MG63 (cell line): ENCODE measurements at regions not wholly inside any gene's neighbourhood (a gene's known extent, or its start where the extent isn't known, plus 50 kb on each side); places are given as distances from the start of the nearest gene placed in this dataset.
"Not testable (repeated sequence)": the region's sequence is repeated elsewhere in the genome, so short reads cannot be mapped to it uniquely, and the experiment has no call there.

Experiments
- DNase-seq: peaks from one replicate; pipeline ENCODE4 v3.0.0-alpha.2; 2020
- H3K27me3 ChIP-seq: fragments of 250-450 bp; sonication (Bioruptor Pico); 2 replicates; pipeline ENCODE4 v1.5.1; 2020; ENCODE audit warnings: mild to moderate bottlenecking, moderate library complexity
- H3K36me3 ChIP-seq: fragments of 250-450 bp; sonication (Bioruptor Pico); 2 replicates; pipeline ENCODE4 v1.5.1; 2020; ENCODE audit warnings: mild to moderate bottlenecking, moderate library complexity
- H3K4me3 ChIP-seq: fragments of 250-450 bp; sonication (Bioruptor Pico); 2 replicates; pipeline ENCODE4 v1.5.1; 2020; ENCODE audit warnings: mild to moderate bottlenecking, moderate library complexity
- H3K9me3 ChIP-seq: fragments of 250-450 bp; sonication (Bioruptor Pico); 2 replicates; pipeline ENCODE4 v1.5.1; 2020; ENCODE audit warnings: mild to moderate bottlenecking, moderate library complexity

GRCh38 chr21:35525443-35525842 lies 476.3 kb upstream of the RUNX1 start:
- H3K27me3 ChIP-seq, result no peaks in the 10 kb centered on the region
- H3K4me3 ChIP-seq, result no peak overlapping the region
- H3K36me3 ChIP-seq, result no peaks in the 10 kb centered on the region
- H3K9me3 ChIP-seq, result no peaks in the 10 kb centered on the region
- no peak for DNase-seq

DNA sequence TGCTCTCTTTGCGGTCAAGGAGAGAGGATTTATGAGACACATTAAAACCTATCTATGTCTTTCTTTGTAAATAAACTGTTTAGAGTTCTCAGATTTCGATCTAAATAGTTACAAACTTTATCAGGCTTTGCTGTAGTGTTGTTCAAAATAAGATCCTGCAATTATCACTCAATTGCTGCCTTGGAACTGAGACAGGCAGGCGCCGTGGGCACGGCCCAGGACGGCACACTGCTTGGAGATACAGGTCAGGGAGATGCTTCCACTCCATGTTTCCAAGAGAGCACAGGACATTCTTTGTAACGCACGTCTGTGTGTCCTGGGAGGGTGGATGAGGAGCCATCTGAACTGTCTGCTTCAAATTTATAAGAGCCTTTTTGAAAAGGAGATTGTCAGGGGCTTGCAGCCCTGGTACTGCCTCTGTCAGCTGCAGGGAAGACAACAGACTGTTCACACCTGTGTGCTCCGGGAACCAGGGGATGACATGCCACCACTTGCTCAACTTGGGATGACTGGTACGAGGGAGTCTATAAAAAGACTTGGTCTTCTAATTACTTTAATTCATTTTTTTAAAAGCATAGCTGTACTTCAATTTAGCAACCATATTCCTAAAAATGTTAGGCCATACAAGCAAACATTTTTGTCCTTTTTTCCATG lies 472.9 kb upstream of the RUNX1 start:
- Histone ChIP-seq H3K4me3 (no peak overlapping the region), H3K36me3 (no peaks in the 10 kb centered on the region), H3K9me3 (no peaks in the 10 kb centered on the region), H3K27me3 (no peaks in the 10 kb centered on the region)
- no peak for DNase-seq

DNA sequence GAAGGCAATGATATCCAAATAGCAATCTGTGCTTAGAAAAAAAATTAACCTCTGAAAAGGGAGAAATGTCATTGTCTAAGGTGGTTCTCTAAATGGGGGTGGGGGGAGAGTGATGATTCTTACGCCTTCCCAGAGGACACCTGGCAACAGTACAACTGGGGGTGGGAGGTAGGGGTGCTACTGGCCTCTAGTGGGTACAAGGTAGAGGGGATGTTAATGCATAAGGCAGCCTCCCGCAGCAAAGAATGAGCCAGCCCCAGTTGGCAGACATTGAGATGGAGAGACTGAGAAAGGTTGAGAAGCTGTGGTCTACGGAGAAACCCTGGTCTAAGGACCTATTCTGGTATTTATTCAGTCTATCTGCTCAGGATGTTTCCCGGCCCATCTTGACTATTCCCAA lies 472.2 kb upstream of the RUNX1 start:
- no peaks in the 10 kb centered on the region for H3K36me3 ChIP-seq

DNA sequence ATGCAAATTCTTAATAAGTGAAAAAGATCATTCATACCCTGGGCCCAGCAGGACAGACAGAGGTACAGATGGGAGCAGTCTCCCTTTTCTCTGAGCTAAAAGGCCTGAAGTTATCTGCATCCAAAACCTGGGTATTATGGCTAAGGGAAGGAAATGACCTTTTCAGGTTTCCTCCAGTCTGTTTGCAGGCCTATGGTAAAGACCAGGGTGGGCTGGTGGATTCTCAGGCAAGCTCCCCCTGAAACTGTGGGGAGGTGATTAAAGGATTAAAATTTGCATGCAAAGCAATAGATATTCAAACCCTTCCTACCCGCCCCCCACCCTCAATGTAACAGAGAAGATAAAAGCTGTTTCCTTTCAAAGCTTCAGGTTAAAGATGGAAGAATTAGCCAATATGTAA lies 471.8 kb upstream of the RUNX1 start:
- H3K9me3 ChIP-seq, result no peaks in the 10 kb centered on the region
- H3K36me3 ChIP-seq, result no peaks in the 10 kb centered on the region
- no peaks in the 10 kb centered on the region for H3K27me3 ChIP-seq
- no peak for DNase-seq
- H3K4me3 ChIP-seq, result no peak overlapping the region

More for the DNA sequence above, 472.2 kb upstream of the RUNX1 start:
- Histone ChIP-seq H3K9me3 (no peaks in the 10 kb centered on the region), H3K27me3 (no peaks in the 10 kb centered on the region), H3K4me3 (no peak overlapping the region)
- DNase-seq, result no peak

DNA sequence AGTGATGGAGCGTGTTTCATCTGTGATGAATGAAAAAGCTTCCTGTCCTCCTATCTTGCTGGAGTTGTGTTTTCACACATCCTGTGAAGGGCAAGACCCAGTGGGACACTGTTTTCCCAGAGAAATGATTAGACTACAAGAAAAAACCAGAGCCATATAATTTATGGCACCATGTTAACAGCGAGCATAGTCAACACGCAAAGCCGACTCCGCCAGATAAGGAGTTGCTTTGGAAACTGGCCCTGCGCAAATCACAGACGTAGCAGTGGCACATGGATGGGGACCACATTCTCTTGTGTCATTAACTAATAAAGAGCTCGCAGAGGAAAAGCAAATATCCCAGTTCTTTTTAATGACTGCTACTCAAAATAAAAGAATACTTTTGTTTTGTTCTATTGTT lies 471.2 kb upstream of the RUNX1 start:
- H3K4me3 ChIP-seq, result no peak overlapping the region
- no peaks in the 10 kb centered on the region for H3K9me3 ChIP-seq
- no peaks in the 10 kb centered on the region for H3K27me3 ChIP-seq
- H3K36me3 ChIP-seq, result no peaks in the 10 kb centered on the region
- DNase-seq, result no peak

- H3K36me3 ChIP-seq, result no peaks in the 10 kb centered on the region
Observed at GRCh38 chr21:35517865-35518264, 468.8 kb upstream of the RUNX1 start.

DNA sequence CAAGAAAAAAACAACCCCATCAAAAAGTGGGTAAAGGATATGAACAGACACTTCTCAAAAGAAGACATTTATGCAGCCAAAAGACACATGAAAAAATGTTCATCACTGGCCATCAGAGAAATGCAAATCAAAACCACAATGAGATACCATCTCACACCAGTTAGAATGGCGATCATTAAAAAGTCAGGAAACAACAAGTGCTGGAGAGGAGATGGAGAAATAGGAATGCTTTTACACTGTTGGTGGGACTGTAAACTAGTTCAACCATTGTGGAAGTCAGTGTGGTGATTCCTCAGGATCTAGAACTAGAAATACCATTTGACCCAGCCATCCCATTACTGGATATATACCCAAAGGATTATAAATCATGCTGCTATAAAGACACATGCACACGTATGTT lies 467.2 kb upstream of the RUNX1 start:
- H3K4me3 ChIP-seq, H3K27me3 ChIP-seq, H3K9me3 ChIP-seq, DNase-seq, H3K36me3 ChIP-seq: not testable (repeated sequence)

More at GRCh38 chr21:35517865-35518264, 468.8 kb upstream of the RUNX1 start:
- DNase-seq, result no peak
- Histone ChIP-seq H3K9me3 (no peaks in the 10 kb centered on the region), H3K27me3 (no peaks in the 10 kb centered on the region), H3K4me3 (no peak overlapping the region)

GRCh38 chr21:35512346-35512745 lies 463.2 kb upstream of the RUNX1 start:
- H3K36me3 ChIP-seq, result no peaks in the 10 kb centered on the region
- DNase-seq, result no peak
- H3K4me3 ChIP-seq, result no peak overlapping the region
- H3K9me3 ChIP-seq, result no peaks in the 10 kb centered on the region
- no peaks in the 10 kb centered on the region for H3K27me3 ChIP-seq

DNA sequence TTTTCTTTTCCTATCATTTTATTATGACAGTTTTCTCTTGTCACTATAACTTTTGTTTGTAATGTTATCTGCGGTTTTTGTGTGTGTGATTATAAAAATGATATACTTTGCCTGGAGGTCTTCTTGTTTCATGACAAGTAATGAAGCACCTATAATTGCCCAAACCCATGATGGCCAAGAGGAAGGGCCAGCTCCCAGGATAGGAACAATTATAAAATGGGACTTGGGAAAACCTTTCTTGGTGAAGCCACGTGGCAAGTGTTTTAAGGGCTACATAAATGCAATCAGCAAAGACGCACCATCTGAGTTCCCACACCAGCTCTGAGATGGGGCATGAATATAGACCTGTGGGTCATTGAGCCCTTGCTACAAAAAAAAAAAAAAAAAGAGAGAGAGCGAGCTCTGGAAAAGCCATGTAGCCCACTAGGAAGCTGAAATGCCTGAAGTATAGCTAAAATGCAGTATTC lies 462.6 kb upstream of the RUNX1 start:
- H3K36me3 ChIP-seq, result no peaks in the 10 kb centered on the region
- DNase-seq, result no peak
- no peaks in the 10 kb centered on the region for H3K9me3 ChIP-seq
- H3K4me3 ChIP-seq, result no peak overlapping the region
- H3K27me3 ChIP-seq, result no peaks in the 10 kb centered on the region

DNA sequence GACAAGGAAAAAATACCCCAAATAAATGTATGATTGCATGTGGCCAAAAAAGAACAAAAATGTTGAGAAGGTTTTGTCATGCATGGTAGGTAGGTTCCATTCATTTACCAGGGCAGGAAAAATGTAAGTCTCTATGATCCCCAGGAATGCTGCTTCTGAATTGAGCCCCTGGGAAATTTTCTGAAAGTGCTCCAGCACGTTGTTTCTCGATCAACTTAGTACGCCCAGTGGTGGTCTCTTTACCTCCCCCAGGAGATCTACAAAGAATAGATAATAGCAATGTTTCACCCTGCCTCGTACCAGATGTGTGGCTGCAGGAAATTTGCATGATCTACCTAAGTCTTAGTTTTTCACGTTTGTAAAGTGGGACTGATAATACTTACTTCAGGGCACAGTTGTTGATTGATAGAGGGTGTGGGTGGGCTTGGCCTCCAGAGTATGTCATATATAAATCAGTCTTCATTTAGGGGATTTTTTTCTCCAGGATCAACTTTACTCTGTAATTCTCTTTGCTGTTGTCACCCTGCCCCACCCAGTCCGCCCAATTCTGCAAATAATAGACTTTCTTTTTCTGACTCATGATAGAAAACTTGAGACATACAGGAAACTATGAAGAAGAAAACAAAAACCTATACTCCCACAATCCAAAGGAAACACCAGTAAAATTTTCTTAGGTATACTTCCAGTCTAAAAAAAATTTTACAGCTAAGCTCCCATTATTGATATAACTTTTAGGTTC lies 462.0 kb upstream of the RUNX1 start:
- no peaks in the 10 kb centered on the region for H3K27me3 ChIP-seq
- no peak for DNase-seq
- no peaks in the 10 kb centered on the region for H3K36me3 ChIP-seq
- no peaks in the 10 kb centered on the region for H3K9me3 ChIP-seq
- H3K4me3 ChIP-seq, result no peak overlapping the region

- Histone ChIP-seq H3K36me3 (no peaks in the 10 kb centered on the region), H3K4me3 (no peak overlapping the region), H3K9me3 (no peaks in the 10 kb centered on the region), H3K27me3 (no peaks in the 10 kb centered on the region)
- DNase-seq, result no peak
Observed at GRCh38 chr21:35510294-35510693, 461.2 kb upstream of the RUNX1 start.

GRCh38 chr21:35509001-35509704 lies 460.1 kb upstream of the RUNX1 start:
- H3K36me3 ChIP-seq, result no peaks in the 10 kb centered on the region
- no peaks in the 10 kb centered on the region for H3K9me3 ChIP-seq
- no peak overlapping the region for H3K4me3 ChIP-seq
- no peak for DNase-seq
- H3K27me3 ChIP-seq, result no peaks in the 10 kb centered on the region

- Histone ChIP-seq H3K36me3 (no peaks in the 10 kb centered on the region), H3K4me3 (no peak overlapping the region), H3K9me3 (no peaks in the 10 kb centered on the region), H3K27me3 (no peaks in the 10 kb centered on the region)
- peak; percentile 27 for DNase-seq
Observed at GRCh38 chr21:35508139-35508888, 459.2 kb upstream of the RUNX1 start.

DNA sequence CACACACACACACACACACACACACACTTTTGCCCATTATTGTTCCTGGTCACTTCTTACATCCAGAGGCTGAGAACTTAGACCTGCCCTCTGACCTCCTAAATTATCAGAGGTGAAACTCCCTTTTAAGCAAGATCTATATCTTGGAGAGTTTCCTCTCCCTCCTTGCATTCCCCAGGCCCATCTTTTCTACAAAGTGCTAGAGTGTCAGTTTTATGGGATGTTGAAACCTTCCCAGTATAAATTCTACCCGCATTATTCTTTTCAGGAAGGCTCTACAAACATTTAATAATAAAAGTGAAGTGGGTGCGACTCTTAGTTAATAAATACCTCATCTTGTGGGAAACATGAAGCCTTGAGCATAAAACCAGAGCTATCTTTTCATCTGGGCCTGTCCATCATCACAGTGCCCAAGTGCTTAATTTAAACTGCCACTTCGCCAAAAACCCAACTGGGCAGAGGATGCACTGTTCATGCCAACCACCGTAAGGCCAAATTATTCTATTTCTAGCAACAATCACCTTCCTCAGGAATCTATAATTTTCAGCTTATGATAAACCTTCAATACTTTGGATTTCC lies 458.2 kb upstream of the RUNX1 start:
- Histone ChIP-seq H3K4me3 (no peak overlapping the region), H3K36me3 (no peaks in the 10 kb centered on the region), H3K9me3 (no peaks in the 10 kb centered on the region), H3K27me3 (no peaks in the 10 kb centered on the region)
- DNase-seq, result no peak

DNA sequence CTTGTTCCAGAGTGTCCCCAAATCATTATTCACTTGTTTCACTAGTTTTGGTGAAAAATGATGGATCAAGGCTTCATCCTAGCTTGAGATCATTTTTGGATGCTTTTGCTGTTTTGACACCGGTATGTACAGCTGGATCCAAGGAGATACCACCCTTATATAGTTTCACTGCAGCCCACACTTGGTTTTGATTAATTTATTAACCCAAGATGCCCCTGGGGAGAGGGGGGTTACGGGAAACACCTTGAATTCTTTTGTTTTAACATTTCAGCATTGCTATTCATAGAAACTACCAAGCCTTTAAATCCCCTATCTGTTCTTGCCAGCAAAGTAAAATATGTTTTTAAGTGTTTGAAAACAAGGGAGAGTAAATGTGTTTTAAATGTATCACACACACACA lies 457.7 kb upstream of the RUNX1 start:
- H3K9me3 ChIP-seq, result no peaks in the 10 kb centered on the region
- no peaks in the 10 kb centered on the region for H3K36me3 ChIP-seq
- H3K27me3 ChIP-seq, result no peaks in the 10 kb centered on the region
- no peak for DNase-seq
- no peak overlapping the region for H3K4me3 ChIP-seq

DNA sequence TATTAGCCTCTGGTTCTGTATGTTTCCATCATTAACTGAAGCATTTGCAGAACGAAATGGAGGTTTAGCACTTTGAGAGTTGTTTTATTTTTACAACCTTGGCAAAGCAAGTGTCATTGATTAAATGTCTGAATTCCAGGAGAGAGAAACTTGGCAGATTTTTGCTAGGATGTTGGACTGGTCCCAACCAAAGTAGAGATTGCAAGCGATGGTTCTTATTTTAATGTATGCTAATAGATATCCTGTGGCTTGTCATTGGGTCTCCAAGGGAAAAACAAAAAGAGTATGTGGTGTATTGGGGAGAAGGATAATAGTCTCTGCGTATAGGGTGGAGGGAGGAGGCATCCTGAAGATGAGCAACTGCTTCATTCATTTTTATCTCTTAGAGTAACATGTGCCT lies 457.2 kb upstream of the RUNX1 start:
- no peak for DNase-seq
- Histone ChIP-seq H3K9me3 (no peaks in the 10 kb centered on the region), H3K36me3 (no peaks in the 10 kb centered on the region), H3K4me3 (no peak overlapping the region), H3K27me3 (no peaks in the 10 kb centered on the region)
